ENCODE measurements at regions not wholly inside any gene's neighbourhood (a gene's known extent, or its start where the extent isn't known, plus 50 kb on each side); places are given as distances from the start of the nearest gene placed in this dataset.

DNA sequence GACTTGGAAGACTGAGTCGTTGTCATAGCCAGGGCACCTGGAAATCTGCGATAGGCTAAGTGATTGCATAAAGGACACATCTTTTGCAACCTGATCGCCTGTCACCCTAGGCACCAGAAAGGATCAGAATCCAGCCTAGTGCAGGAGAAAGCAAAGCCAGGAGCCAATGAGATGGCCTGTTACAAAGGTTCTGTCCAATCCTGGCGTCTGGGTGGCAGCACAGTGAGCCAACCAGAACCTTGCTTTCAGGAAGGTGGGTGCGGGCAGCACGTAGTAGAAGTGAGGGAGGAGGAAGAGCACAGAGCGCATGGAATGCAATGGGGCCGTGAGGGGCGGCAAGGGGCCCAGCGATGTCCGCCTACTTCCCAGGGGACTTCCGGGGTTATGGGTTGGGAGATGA is 120.4 kb upstream of the GGTLC1 start:
- DNase-seq (ENCODE audit: low read depth) = no peak
- TF ChIP-seq, protein P1, sequence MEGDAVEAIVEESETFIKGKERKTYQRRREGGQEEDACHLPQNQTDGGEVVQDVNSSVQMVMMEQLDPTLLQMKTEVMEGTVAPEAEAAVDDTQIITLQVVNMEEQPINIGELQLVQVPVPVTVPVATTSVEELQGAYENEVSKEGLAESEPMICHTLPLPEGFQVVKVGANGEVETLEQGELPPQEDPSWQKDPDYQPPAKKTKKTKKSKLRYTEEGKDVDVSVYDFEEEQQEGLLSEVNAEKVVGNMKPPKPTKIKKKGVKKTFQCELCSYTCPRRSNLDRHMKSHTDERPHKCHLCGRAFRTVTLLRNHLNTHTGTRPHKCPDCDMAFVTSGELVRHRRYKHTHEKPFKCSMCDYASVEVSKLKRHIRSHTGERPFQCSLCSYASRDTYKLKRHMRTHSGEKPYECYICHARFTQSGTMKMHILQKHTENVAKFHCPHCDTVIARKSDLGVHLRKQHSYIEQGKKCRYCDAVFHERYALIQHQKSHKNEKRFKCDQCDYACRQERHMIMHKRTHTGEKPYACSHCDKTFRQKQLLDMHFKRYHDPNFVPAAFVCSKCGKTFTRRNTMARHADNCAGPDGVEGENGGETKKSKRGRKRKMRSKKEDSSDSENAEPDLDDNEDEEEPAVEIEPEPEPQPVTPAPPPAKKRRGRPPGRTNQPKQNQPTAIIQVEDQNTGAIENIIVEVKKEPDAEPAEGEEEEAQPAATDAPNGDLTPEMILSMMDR (conservative IDR thresholded peaks at IDR 0.05; ENCODE audit: low read depth, low read length) = no peak
- H3K4me3 ChIP-seq (ENCODE audit: low read length) = no peak overlapping the region

DNA sequence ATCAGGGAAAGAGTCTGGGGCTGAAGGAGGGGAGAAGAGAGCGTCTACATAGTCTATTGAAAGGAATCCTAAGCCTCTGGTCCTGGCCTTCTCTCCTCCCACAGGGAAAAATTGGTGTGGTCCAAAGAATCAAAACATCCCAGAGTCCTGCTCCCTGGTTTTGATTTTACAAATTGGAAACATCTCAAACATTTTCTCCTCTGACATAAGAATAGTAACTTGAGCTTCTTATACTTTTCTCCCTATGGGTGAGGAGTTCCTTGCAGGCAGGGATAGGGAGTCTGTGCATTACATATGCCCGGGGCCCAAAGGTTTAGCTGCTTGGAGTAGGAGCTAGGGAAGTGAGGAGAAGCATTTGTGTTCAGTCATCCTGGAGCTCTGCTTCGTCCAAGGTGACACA is 120.0 kb upstream of the GGTLC1 start:
- TF ChIP-seq, protein P1 (conservative IDR thresholded peaks at IDR 0.05; ENCODE audit: low read depth, low read length) = no peak
- H3K4me3 ChIP-seq (ENCODE audit: low read length) = no peak overlapping the region
- DNase-seq (ENCODE audit: low read depth) = no peak

DNA sequence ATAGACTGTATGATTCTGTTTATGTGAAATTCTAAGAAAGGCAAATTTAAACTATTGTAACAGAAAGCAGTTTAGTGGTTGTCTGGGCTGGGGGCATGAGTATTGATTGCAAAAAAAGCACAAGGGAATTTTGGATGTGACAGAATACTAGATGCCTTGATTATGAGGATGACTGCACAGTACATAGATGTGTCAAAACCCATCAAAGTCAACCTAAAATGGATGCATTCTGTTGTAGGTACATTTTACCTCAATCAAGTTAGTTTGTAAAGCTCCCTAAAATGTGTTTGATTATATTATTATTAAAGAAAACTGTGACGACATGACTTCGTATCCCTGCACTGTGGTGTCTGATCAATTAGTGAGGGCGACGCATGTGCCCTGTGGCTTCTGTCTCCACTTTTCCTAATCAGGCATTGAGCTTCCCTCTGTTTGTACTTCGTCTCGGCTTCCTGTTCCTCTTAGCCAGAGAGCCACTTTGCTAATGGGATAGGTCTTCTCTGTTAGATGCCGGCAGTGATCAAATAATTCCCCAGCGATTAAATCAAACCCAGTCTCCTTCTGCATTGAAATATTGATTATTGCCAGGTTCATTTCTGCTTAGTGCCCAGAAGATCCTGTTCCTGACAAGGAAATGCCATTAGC is 118.3 kb upstream of the GGTLC1 start:
- H3K4me3 ChIP-seq (ENCODE audit: low read length) = no peak overlapping the region
- no peak for DNase-seq (ENCODE audit: low read depth)
- TF ChIP-seq, protein P1 (conservative IDR thresholded peaks at IDR 0.05; ENCODE audit: low read depth, low read length) = no peak

DNA sequence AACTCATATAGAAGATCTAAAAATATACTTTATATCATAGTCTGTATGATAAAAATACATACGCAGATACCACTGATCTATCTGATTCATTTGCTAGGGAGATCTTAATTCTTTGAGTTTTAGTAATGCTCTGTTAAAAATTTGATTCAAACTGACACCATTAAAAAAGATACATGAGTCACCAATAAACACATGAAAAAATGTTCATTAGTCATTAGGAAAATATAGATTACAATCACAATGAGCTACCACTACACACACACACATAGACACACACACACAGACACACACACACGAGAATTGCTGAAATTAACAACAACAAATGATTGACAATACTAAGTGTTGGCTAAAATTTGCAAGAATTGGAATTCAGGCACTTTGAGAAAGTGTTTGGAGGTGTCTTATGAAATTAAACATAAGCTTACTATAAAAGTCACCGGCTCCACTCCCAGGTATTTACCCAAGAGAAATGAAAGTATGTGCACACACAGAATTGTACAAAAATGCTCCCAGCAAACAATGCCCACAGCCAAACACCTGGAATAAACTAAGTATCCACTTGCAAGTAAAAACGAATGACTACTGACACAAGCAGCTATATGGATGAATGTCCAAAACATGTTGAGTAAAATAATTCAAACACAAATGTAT is 117.7 kb upstream of the GGTLC1 start:
- no peak overlapping the region for H3K4me3 ChIP-seq (ENCODE audit: low read length)
- TF ChIP-seq, protein P1 (conservative IDR thresholded peaks at IDR 0.05; ENCODE audit: low read depth, low read length) = no peak
- DNase-seq (ENCODE audit: low read depth) = no peak

DNA sequence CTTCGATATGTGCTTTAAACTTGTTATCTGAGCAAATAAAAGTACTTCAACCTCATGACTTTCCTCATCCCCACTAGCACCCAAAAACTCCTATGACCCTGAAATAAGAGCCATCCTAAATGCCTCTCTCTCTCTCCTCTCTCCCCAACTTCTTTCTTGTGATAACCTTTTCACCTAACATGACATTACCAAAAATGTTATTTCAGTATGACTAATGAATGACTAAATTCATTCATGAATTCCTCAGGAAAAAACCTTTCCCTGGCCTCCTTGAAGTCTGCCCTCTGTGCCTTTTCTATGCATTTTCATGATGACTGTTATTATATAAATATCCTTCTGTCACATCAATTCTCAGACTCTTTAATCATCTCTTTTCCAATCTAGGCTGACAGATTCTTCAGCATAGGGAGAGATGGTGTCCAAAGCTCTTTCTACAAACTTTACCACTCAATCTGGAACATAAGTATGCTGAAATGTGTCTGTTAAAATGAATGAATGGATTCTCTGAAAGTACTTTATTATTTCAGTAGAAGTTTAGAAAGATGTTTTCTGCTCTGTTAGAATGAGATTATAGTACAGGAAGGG is 114.3 kb upstream of the GGTLC1 start:
- no peak for DNase-seq (ENCODE audit: low read depth)
- TF ChIP-seq, protein P1 (conservative IDR thresholded peaks at IDR 0.05; ENCODE audit: low read depth, low read length) = no peak
- H3K4me3 ChIP-seq (ENCODE audit: low read length) = no peak overlapping the region

DNA sequence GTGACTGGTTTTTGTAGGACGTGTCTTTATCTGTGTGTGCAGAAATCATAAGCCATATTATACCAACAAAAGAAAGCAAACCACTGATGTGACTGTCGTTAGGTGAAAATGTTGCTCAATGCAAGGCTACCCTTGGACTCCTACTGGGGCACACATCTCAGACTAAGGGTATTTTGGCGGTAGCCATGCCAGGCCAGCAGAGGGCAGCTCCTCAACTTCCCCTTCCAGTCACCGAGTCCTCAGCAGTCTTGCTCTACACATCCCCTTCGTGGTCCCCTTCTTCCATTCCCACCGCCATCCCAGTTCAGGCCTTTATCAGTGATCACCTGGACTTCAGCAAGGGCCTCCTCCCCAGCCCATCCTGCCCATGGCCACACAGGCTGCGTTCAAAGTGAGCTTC is 113.7 kb upstream of the GGTLC1 start:
- TF ChIP-seq, protein P1 (conservative IDR thresholded peaks at IDR 0.05; ENCODE audit: low read depth, low read length) = peak; percentile 37
- DNase-seq (ENCODE audit: low read depth) = no peak
- H3K4me3 ChIP-seq (ENCODE audit: low read length) = no peak overlapping the region

Data from retinal pigment epithelial cell (primary cell).